Duodenal mucosa (tissue), 2 donors: ENCODE measurements at regions not wholly inside any gene's neighbourhood (a gene's known extent, or its start where the extent isn't known, plus 50 kb on each side); places are given as distances from the start of the nearest gene placed in this dataset.

ENCODE experiments used
- H3K27ac ChIP-seq: one replicate; pipeline ENCODE4 v1.7.0; 2013; ENCODE audit warnings: low read depth, low read length
- H3K27me3 ChIP-seq, 2 donors: one replicate each; pipeline ENCODE4 v1.7.0; 2013; ENCODE audit warnings: low read length in 2 of 2, control low read depth in 1 of 2; ENCODE audit not compliant: insufficient read depth in 2 of 2, control insufficient read depth in 1 of 2
- H3K36me3 ChIP-seq, 2 donors: one replicate each; pipeline ENCODE4 v1.7.0; 2013; ENCODE audit warnings: low read length in 2 of 2, control low read depth in 1 of 2; ENCODE audit not compliant: insufficient read depth in 2 of 2, control insufficient read depth in 1 of 2
- H3K4me1 ChIP-seq, 2 donors: one replicate each; pipeline ENCODE4 v1.7.0; 2013; ENCODE audit warnings: low read length in 2 of 2, control low read depth in 1 of 2; ENCODE audit not compliant: insufficient read depth in 2 of 2, control insufficient read depth in 1 of 2
- H3K4me3 ChIP-seq, 2 donors: one replicate each; pipeline ENCODE4 v1.7.0; 2013; ENCODE audit warnings: low read length in 2 of 2, low read depth in 1 of 2
- H3K9ac ChIP-seq, 2 donors: one replicate each; pipeline ENCODE4 v1.7.0; 2013; ENCODE audit warnings: low read length in 2 of 2, low read depth in 1 of 2
- H3K9me3 ChIP-seq, 2 donors: one replicate each; pipeline ENCODE4 v1.7.0; 2013; ENCODE audit warnings: low read length in 2 of 2, control low read depth in 1 of 2; ENCODE audit not compliant: control insufficient read depth in 1 of 2

DNA sequence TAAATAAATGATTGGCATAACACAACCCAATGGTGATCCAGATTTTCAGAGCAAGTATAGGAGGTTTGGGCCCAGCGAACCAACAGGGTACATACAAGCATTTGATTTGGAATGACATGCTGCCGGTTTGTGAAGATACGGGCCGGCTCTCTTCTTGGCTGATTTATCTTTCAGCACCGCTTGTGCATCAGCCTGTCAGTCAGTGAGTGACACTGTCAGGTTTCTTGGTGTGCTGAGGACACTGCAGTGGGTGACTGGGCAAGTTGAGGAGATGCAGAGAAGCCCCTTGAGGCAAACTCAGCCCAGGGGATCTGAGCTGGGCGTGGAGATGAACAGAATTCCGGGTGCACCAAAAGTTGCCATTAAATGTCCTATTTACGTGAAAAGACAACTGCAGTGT is 194.5 kb downstream of the SNX10 start:
- peaks cover 0 to 4% of the 10 kb centered on the region in 2 donors for H3K27me3 ChIP-seq
- H3K36me3 ChIP-seq: no peaks in the 10 kb centered on the region
- no peak overlapping the region for H3K9ac ChIP-seq
- no peaks in the 10 kb centered on the region for H3K4me1 ChIP-seq
- H3K27ac ChIP-seq: no peak overlapping the region
- no peak overlapping the region for H3K4me3 ChIP-seq
- no peaks in the 10 kb centered on the region for H3K9me3 ChIP-seq

DNA sequence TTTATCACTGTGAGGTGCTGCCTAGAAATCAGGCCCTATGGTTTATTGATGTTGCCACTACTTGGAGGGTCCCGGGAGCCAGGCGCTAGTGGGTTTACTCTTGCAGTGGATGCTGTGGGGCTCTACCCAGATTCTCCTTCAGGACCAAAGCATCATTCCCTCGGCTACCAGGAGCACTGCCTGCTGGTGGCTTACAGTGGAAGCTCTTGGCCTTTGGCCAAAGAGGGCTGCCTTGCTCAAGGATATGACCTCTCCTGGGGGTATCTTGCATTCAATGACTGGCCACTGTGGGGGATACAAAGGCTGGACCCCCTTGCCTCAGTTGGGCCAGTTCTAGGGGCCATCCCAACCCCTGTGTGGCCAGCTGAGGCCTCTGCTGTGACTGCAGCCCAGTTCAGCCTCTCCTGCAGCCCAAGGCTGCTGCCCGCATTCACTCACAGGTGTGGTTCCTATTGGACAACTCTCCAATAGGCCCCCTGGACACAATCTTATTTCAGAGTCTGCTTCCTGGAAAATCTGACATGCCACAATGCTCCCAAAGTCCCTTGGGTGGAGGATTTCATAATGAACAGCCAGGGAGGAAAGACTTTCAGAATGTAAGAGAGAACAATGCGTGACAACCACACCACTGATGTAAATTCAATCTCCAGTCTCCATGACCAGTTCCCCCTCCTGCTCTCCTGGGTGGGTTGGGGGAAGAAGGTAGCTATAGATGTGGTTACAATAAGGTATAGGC is 196.3 kb downstream of the SNX10 start:
- no peak overlapping the region for H3K9ac ChIP-seq
- H3K4me3 ChIP-seq: no peak overlapping the region
- no peaks in the 10 kb centered on the region for H3K4me1 ChIP-seq
- H3K9me3 ChIP-seq: no peaks in the 10 kb centered on the region
- H3K27ac ChIP-seq: no peak overlapping the region
- peaks cover 0 to 4% of the 10 kb centered on the region in 2 donors for H3K27me3 ChIP-seq
- no peaks in the 10 kb centered on the region for H3K36me3 ChIP-seq

DNA sequence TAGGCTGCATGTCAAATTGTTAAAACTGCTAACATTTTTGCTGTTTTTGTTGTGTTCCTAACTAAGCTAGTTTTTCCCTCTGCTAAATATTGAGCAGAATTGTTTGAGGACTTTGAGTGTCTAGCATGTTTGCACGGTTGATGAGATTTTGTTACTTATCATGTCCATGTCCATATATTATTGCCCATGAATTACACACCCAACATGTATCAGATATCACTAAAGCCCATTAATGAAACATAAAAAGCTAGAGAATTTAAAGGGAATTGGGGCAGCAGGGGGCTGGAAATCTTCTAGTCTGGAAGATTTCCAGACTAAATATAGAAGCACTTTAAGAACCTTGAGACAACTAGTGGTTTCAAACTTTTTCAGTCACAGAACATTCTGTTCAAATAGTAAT is 197.7 kb downstream of the SNX10 start:
- no peaks in the 10 kb centered on the region for H3K36me3 ChIP-seq
- H3K27ac ChIP-seq: no peak overlapping the region
- H3K4me1 ChIP-seq: no peaks in the 10 kb centered on the region
- H3K27me3 ChIP-seq: peaks cover 0 to 4% of the 10 kb centered on the region in 2 donors
- H3K9ac ChIP-seq: no peak overlapping the region
- H3K4me3 ChIP-seq: no peak overlapping the region
- no peaks in the 10 kb centered on the region for H3K9me3 ChIP-seq

DNA sequence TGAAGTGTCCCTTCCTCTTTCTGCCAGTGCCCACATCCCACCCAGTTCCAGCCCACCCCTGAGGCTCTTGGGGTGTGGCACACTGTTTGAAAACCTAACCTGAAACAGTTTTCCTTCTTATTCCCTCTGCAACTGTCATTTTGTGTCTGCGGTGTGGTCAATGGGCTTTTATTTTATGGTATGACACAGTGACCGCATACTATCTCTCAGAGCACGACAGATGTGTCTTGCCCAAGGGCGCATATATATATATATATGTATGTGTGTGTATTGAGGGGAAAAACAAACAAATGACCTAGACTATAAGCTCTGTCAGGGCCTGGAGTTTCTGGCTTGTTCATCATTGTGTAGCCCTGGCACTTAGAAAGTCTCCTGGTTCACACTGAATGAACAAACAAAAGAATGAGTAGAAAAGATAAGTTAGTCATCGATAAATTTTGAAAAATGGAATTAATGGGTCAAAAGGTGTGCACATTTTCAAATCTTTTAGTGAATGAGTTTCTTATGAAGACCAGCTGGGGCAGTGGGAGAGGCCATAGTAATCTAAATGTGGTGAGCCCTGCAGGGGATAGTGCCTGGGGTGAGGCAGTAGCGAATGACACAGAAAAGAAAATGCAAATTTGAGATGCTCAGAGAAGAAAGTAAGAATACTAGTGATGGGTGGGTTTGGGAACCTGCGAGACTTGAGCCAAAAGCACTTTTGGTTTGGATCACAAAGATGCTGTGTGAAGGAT is 198.4 kb downstream of the SNX10 start:
- no peak overlapping the region for H3K9ac ChIP-seq
- no peak overlapping the region for H3K27ac ChIP-seq
- no peak overlapping the region for H3K4me3 ChIP-seq
- no peaks in the 10 kb centered on the region for H3K4me1 ChIP-seq
- peaks cover 0 to 4% of the 10 kb centered on the region in 2 donors for H3K27me3 ChIP-seq
- H3K9me3 ChIP-seq: no peaks in the 10 kb centered on the region
- H3K36me3 ChIP-seq: no peaks in the 10 kb centered on the region

DNA sequence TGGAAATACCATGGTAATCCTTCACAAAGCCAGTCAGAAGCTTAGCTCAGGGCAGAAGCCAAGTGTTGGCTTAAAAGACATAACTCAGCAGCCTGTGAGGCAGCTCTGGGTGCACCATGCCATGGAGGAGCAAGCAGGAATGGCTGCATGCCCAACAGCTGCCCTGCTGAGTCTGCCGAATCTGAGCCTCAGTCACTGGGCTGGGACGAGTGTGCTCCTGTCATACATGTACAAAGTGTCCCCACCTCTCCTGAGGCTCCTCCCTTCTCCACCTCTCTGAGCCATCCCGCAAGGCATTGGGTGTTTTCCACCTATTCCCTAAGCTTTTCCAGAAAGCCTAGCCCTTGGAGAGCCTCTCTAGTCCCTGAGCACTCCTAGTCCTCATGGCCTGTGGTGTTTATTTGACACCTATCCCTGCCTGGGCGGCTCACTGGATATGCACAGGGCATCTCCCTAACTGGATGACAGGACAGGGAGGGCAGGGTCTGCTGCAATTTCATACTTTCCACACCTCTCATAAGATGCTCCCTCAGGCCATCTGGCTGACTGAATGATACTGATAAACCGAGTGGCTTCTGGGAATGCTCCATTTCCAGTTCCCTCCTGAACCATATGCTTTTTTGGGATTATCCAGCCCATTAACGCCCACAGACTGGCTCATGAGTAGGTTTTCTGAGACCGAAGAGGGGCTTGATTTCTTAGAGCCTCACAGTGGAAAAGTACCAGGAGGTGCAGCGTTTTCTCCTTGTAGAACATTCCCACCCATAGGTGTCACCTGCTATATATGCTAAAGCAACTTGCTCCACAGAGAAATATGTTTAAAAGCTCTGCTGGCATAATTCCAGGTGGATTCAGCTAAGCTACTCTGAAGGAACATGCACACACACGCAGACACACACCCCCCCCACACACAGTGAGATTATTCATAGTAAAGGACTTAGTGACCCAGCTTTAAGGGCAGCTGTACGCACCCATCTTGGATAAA is 199.3 kb downstream of the SNX10 start:
- H3K27me3 ChIP-seq: peaks cover 0 to 4% of the 10 kb centered on the region in 2 donors
- H3K4me3 ChIP-seq: no peak overlapping the region
- H3K9ac ChIP-seq: no peak overlapping the region
- no peak overlapping the region for H3K27ac ChIP-seq
- no peaks in the 10 kb centered on the region for H3K4me1 ChIP-seq
- H3K9me3 ChIP-seq: no peaks in the 10 kb centered on the region
- no peaks in the 10 kb centered on the region for H3K36me3 ChIP-seq

DNA sequence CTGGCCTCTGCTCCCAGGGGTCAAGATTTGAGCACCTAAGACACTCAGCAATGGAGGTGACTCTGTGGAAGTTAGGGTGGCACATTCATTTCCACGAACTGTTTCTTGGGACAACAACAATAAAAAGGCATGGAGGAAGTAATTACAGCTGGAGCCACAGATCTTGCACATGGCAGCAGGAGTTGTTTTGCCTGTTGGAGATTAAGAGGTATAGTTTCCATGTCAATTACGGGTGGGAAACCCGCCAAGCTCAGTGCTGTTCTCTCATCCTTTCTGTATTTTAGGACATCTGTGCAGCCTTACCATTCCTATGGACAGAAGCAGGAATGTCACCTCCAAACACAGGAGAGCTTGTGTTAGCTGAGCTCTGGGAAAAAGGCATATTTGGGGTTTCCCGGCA is 201.2 kb downstream of the SNX10 start:
- Histone ChIP-seq H3K36me3 (no peaks in the 10 kb centered on the region), H3K27me3 (peaks cover 0 to 4% of the 10 kb centered on the region in 2 donors), H3K4me1 (no peaks in the 10 kb centered on the region), H3K9me3 (no peaks in the 10 kb centered on the region), H3K4me3 (no peak overlapping the region), H3K27ac (no peak overlapping the region), H3K9ac (no peak overlapping the region)

DNA sequence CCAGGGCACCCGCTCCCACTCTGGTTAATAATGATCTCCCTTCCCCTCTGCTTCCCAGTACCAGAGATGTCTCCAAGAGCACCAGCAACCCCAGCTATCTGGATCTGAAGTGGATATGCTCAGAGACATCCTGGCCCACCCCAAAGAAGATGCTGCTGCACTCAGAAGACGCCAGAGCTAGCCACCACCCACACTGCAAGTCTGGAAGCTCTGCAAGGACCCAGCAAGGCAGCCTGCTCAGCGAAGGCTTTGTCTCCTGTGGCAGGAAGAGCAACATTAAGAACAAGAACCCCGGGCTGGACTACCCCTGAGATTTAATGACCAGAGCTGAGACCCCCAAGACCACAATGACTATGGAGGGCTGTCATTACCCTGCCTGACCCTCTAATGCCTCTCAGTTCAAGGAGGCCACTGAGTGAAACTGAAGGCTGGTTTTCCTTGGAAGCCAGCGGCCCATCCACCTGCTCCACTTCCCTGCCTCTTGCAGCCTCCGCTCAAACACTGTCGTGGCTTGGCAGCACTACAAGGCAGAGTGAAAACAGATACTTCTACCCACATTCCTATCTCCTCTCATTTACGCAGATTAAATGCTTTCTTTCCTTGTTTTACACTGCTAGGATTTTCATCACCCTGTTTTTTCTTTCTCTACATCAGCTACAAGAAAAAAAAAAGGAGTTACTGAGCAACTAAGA is 202.2 kb downstream of the SNX10 start:
- H3K36me3 ChIP-seq: no peaks in the 10 kb centered on the region
- H3K4me3 ChIP-seq: no peak overlapping the region
- peaks cover 0 to 4% of the 10 kb centered on the region in 2 donors for H3K27me3 ChIP-seq
- no peak overlapping the region for H3K27ac ChIP-seq
- no peaks in the 10 kb centered on the region for H3K4me1 ChIP-seq
- H3K9ac ChIP-seq: no peak overlapping the region
- no peaks in the 10 kb centered on the region for H3K9me3 ChIP-seq

DNA sequence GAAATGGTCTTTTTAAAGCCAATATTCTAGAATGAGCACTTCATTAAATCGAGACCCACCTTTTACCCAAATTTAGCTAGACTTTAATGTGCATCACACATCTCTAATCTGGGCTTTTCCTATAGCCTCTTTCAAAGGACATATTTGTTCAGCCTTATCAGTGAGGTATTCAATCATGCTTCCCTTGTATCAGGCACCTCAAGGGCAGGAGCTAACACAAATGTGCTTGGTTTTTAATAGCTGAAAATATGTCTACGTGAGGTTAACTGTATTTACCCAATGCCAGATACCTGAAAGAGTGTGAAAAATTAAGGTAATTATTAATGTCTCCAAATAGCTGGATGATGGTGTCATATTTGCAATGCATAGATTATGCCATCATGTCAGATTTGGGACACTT is 203.9 kb downstream of the SNX10 start:
- H3K4me3 ChIP-seq: no peak overlapping the region
- H3K9ac ChIP-seq: no peak overlapping the region
- no peaks in the 10 kb centered on the region for H3K9me3 ChIP-seq
- no peaks in the 10 kb centered on the region for H3K36me3 ChIP-seq
- no peak overlapping the region for H3K27ac ChIP-seq
- no peaks in the 10 kb centered on the region for H3K4me1 ChIP-seq
- peaks cover 0 to 3% of the 10 kb centered on the region in 2 donors for H3K27me3 ChIP-seq

DNA sequence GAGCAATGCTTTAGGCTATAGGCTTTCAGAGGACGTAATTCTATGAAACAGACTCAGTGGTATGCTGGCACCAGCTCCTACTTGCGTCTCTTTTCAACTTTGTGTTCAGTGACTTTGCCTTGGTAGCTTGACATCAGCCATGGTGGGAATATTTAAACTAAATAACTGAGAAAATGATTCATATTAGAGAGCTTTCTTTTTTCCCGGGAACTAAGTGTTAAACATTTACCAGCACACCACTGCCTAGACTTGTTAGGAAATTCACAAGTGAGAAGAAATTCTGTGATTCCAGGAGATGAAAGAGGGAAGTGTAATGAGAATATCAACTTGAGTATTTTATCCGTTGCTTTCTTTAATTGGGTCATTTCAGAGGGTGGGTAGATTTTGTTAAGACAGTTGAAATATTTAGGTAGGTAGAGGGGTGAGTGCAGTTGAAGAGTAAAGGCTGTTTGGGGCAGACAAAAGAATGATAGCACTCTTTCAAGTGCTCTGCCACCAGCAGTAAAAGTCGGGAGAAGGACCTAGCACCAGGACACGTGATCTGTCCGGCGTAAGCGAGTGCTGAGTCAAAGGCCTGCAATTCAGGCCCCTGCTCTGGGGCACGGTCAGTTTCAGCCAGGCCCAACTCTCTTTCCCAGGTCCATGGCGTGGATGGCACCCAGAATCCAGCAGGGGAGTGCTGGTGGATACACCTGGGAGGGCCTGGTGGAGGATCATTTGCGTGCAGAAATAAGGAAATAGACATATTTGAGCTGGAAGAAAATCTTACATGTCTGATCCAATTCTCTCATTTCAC is 206.3 kb downstream of the SNX10 start:
- Histone ChIP-seq H3K4me1 (no peaks in the 10 kb centered on the region), H3K4me3 (no peak overlapping the region), H3K27ac (no peak overlapping the region), H3K36me3 (no peaks in the 10 kb centered on the region), H3K27me3 (peaks cover 0 to 6% of the 10 kb centered on the region in 2 donors), H3K9ac (no peak overlapping the region), H3K9me3 (no peaks in the 10 kb centered on the region)
